ENCODE measurements at regions not wholly inside any gene's neighbourhood (a gene's known extent, or its start where the extent isn't known, plus 50 kb on each side); places are given as distances from the start of the nearest gene placed in this dataset.

DNA sequence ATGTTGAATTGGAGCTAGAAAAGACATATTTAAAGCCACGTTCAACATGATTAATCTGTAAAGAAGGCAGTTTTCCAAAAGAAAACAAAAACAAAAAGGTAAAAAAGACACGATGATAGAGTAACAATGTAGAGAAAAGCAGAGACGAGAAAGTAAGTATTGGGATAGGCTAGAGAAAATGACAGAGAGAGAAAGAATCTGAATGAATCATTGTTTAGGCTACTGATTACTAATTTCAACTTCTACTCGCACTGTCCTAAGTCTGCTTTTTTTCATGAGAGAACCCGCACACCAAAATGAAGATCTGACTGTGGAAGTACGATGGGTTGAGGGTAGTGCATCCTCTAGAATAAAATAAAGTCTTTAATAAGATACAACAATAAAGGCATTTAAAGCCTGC lies 1599.2 kb upstream of the TMEFF2 start:
- TF ChIP-seq ZNF211 (tag by site-specific recombination; IDR thresholded peaks at IDR 0.05; ENCODE audit: low read depth) (no peak), ZNF184 (tag by site-specific recombination; IDR thresholded peaks at IDR 0.05) (no peak), ZBTB20 (tag by site-specific recombination; IDR thresholded peaks at IDR 0.05) (no peak), CTCF (tag by site-specific recombination; IDR thresholded peaks at IDR 0.05) (no peak), ZBTB44 (tag by site-specific recombination; IDR thresholded peaks at IDR 0.05) (no peak), ZNF792 (tag by site-specific recombination; IDR thresholded peaks at IDR 0.05) (no peak), ZNF292 (tag by site-specific recombination; IDR thresholded peaks at IDR 0.05; ENCODE audit: borderline replicate concordance, low read depth) (no peak), ZNF114 (tag by site-specific recombination; IDR thresholded peaks at IDR 0.05) (no peak), TCF7L2 (IDR thresholded peaks at IDR 0.05; ENCODE audit: borderline replicate concordance, low read depth, low read length) (no peak)
- TF ChIP-seq, protein P1, sequence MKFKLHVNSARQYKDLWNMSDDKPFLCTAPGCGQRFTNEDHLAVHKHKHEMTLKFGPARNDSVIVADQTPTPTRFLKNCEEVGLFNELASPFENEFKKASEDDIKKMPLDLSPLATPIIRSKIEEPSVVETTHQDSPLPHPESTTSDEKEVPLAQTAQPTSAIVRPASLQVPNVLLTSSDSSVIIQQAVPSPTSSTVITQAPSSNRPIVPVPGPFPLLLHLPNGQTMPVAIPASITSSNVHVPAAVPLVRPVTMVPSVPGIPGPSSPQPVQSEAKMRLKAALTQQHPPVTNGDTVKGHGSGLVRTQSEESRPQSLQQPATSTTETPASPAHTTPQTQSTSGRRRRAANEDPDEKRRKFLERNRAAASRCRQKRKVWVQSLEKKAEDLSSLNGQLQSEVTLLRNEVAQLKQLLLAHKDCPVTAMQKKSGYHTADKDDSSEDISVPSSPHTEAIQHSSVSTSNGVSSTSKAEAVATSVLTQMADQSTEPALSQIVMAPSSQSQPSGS (tag by site-specific recombination; IDR thresholded peaks at IDR 0.05; ENCODE audit: low read depth), result no peak
